ENCODE measurements at regions not wholly inside any gene's neighbourhood (a gene's known extent, or its start where the extent isn't known, plus 50 kb on each side); places are given as distances from the start of the nearest gene placed in this dataset.

- DNase-seq (peak in 1 of 3 donors; percentile 42), ATAC-seq (peak in 1 of 2 donors; percentile 24)
- no peaks in the 10 kb centered on the region for H3K9me3 ChIP-seq (ENCODE audit: control insufficient read depth, low read length)
- 83% methylated on average over 13 of the region's 13 CpGs for WGBS
- H3K27me3 ChIP-seq (ENCODE audit: control insufficient read depth, insufficient read depth), result no peaks in the 10 kb centered on the region
- intact Hi-C loops (cut with DNase I), result loop anchor here (5.0 to 10.0 kb wide), 6 partner anchors 1087 to 1537 kb away; partner anchors contain the start of gene FYB2 (in 1 of the 4)
- H3K27ac ChIP-seq (ENCODE audit: low read length), result no peak overlapping the region
- no peak overlapping the region for H3K4me3 ChIP-seq (ENCODE audit: low read length)
- H3K4me1 ChIP-seq (ENCODE audit: control insufficient read depth, insufficient read depth, low read length), result no peaks in the 10 kb centered on the region
Measured at GRCh38 chr1:55288245-55288644, 73.1 kb upstream of the USP24 start.

DNA sequence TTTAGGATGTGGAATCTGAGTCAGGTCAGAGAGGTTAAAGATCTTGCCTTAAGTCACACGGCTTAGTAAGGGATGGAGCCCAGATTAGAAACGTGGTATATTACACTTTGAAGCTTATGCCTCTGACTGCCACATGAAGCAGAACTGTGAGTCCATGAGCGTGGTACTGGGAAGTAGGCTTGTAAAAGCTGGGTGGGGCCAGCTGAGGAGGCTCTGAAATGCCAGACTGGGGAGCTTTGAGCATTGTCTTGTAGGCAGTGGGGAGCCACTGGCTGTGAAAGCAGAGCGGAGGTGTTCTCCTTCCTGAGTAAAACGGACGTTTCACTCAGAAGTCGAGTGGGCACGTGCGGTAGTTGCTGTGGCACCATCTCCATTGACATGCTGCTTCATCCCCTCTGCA, 72.6 kb upstream of the USP24 start:
- Histone ChIP-seq H3K9me3 (ENCODE audit: control insufficient read depth, low read length) (no peaks in the 10 kb centered on the region), H3K27ac (ENCODE audit: low read length) (no peak overlapping the region), H3K27me3 (ENCODE audit: control insufficient read depth, insufficient read depth) (no peaks in the 10 kb centered on the region), H3K4me3 (ENCODE audit: low read length) (no peak overlapping the region), H3K4me1 (ENCODE audit: control insufficient read depth, insufficient read depth, low read length) (no peaks in the 10 kb centered on the region)
- no peak for DNase-seq
- ATAC-seq, result no peak
- intact Hi-C loops (cut with DNase I), result loop anchor here (5.0 to 10.0 kb wide), 6 partner anchors 1087 to 1537 kb away; partner anchors contain the start of gene FYB2 (in 1 of the 4)
- WGBS, result 90% methylated on average over 9 of the region's 9 CpGs

- Histone ChIP-seq H3K27ac (ENCODE audit: low read length) (no peak overlapping the region), H3K27me3 (ENCODE audit: control insufficient read depth, insufficient read depth) (no peaks in the 10 kb centered on the region), H3K4me3 (ENCODE audit: low read length) (no peak overlapping the region), H3K4me1 (ENCODE audit: control insufficient read depth, insufficient read depth, low read length) (no peaks in the 10 kb centered on the region), H3K9me3 (ENCODE audit: control insufficient read depth, low read length) (no peaks in the 10 kb centered on the region)
- DNase-seq (no peak), ATAC-seq (no peak)
- intact Hi-C loops (cut with DNase I), result loop anchor here (5.0 to 10.0 kb wide), 6 partner anchors 1088 to 1538 kb away; partner anchors contain the start of gene FYB2 (in 1 of the 4)
- WGBS, result 79% methylated on average over 5 of the region's 5 CpGs
Measured at GRCh38 chr1:55286856-55287602, 71.9 kb upstream of the USP24 start.

DNA sequence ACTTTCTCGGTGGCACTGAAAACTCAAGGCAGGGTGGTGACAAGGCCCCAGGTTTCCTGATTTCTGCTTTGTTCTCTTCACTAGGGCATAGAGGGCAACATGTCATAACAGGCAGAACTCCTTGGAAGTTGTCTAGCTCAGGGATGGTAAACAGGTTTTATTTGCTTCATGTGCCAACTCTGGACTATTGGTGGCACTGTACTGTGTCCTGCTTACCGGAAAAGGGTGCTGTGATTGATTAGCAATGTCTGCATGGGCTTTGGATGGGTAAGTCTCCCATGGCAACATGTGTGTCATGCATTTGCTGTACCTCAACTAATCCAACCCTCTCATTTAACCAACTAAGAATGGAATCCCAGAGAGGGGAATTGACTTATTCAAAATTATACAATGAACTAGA, 70.7 kb upstream of the USP24 start:
- Histone ChIP-seq H3K4me3 (ENCODE audit: low read length) (no peak overlapping the region), H3K9me3 (ENCODE audit: control insufficient read depth, low read length) (no peaks in the 10 kb centered on the region), H3K27me3 (ENCODE audit: control insufficient read depth, insufficient read depth) (no peaks in the 10 kb centered on the region), H3K4me1 (ENCODE audit: control insufficient read depth, insufficient read depth, low read length) (no peaks in the 10 kb centered on the region), H3K27ac (ENCODE audit: low read length) (no peak overlapping the region)
- DNase-seq (no peak), ATAC-seq (no peak)
- intact Hi-C loops (cut with DNase I), result loop anchor here (5.0 to 10.0 kb wide), 6 partner anchors 1089 to 1539 kb away; partner anchors contain the start of gene FYB2 (in 1 of the 4)
- 93% methylated on average over 2 of the region's 2 CpGs for WGBS

DNA sequence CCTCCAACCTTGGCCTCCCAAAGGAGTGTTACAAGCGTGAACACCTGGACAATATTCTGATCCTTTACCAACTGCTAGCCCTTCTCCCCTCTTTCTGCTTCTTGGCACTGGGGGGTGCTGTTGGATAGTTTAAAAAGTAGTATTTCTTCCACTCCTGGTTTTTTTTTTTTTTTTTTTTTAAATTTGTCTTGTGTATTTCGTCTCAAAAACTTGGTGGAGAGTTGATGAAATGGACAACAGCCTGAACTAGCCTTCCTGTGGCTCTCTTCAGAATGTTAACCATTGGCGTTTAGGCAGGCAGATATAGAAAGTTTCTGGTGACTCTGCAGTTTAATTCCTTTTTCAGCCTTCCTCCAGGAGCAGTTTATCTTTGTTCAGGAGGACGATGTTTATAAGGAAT, 69.7 kb upstream of the USP24 start:
- Histone ChIP-seq H3K27me3 (ENCODE audit: control insufficient read depth, insufficient read depth) (no peaks in the 10 kb centered on the region), H3K4me1 (ENCODE audit: control insufficient read depth, insufficient read depth, low read length) (no peaks in the 10 kb centered on the region), H3K4me3 (ENCODE audit: low read length) (no peak overlapping the region), H3K9me3 (ENCODE audit: control insufficient read depth, low read length) (no peaks in the 10 kb centered on the region), H3K27ac (ENCODE audit: low read length) (no peak overlapping the region)
- 18% methylated on average over 4 of the region's 4 CpGs for WGBS
- intact Hi-C loops (cut with DNase I), result loop anchor here (5.0 to 10.0 kb wide), 6 partner anchors 1090 to 1540 kb away; partner anchors contain the start of gene FYB2 (in 1 of the 4)
- peak in 1 of 3 donors; percentile 57 for DNase-seq
- peak; percentile 71 for ATAC-seq

- H3K27ac ChIP-seq (ENCODE audit: low read length), result no peak overlapping the region
- no peaks in the 10 kb centered on the region for H3K9me3 ChIP-seq (ENCODE audit: control insufficient read depth, low read length)
- 81% methylated on average over 1 of the region's 1 CpG for WGBS
- no peaks in the 10 kb centered on the region for H3K4me1 ChIP-seq (ENCODE audit: control insufficient read depth, insufficient read depth, low read length)
- H3K27me3 ChIP-seq (ENCODE audit: control insufficient read depth, insufficient read depth), result no peaks in the 10 kb centered on the region
- H3K4me3 ChIP-seq (ENCODE audit: low read length), result no peak overlapping the region
- ATAC-seq (no peak), DNase-seq (no peak)
- intact Hi-C loops (cut with DNase I), result loop anchor here in 3 of 4 donors (5.0 to 10.0 kb wide), 5 partner anchors 1093 to 1543 kb away; partner anchors contain the start of gene FYB2 (in 1 of the 3)
Measured at GRCh38 chr1:55282058-55282457, 66.9 kb upstream of the USP24 start.

DNA sequence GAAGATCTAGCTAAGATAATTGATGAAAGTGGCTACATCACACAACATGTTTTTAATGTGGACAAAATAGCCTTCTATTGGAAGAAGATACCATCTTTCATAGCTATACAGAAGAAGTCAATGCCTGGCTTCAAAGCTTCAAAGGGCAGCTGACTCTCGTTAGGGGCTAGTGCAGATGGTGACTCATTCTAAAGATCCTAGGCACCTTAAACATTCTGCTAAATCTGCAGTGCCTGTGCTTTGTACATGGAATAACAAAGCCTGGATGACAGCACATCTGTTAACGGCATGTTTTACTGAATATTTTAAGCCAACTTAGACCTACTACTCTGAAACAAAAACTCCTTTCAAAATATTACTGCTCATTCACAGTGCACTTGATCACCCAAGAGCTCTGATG, 65.6 kb upstream of the USP24 start:
- no peak overlapping the region for H3K4me3 ChIP-seq (ENCODE audit: low read length)
- 78% methylated on average over 2 of the region's 2 CpGs for WGBS
- intact Hi-C loops (cut with DNase I), result loop anchor here in 3 of 4 donors (5.0 to 10.0 kb wide), 5 partner anchors 1094 to 1544 kb away; partner anchors contain the start of gene FYB2 (in 1 of the 3)

GRCh38 chr1:55279627-55280026, 64.5 kb upstream of the USP24 start:
- Histone ChIP-seq H3K4me1 (ENCODE audit: control insufficient read depth, insufficient read depth, low read length) (no peaks in the 10 kb centered on the region), H3K4me3 (ENCODE audit: low read length) (no peak overlapping the region), H3K27me3 (ENCODE audit: control insufficient read depth, insufficient read depth) (no peaks in the 10 kb centered on the region), H3K9me3 (ENCODE audit: control insufficient read depth, low read length) (no peaks in the 10 kb centered on the region), H3K27ac (ENCODE audit: low read length) (no peak overlapping the region)
- intact Hi-C loops (cut with DNase I), result loop anchor here (5.0 to 10.0 kb wide), 7 partner anchors 115 to 1545 kb away; partner anchors contain the start of gene FYB2 (in 1 of the 4)
- WGBS, result 96% methylated on average over 3 of the region's 3 CpGs
- DNase-seq (no peak), ATAC-seq (no peak)

More for the DNA sequence above, 65.6 kb upstream of the USP24 start:
- Histone ChIP-seq H3K4me1 (ENCODE audit: control insufficient read depth, insufficient read depth, low read length) (no peaks in the 10 kb centered on the region), H3K9me3 (ENCODE audit: control insufficient read depth, low read length) (no peaks in the 10 kb centered on the region), H3K27ac (ENCODE audit: low read length) (no peak overlapping the region), H3K27me3 (ENCODE audit: control insufficient read depth, insufficient read depth) (no peaks in the 10 kb centered on the region)
- DNase-seq, result no peak
- no peak for ATAC-seq

DNA sequence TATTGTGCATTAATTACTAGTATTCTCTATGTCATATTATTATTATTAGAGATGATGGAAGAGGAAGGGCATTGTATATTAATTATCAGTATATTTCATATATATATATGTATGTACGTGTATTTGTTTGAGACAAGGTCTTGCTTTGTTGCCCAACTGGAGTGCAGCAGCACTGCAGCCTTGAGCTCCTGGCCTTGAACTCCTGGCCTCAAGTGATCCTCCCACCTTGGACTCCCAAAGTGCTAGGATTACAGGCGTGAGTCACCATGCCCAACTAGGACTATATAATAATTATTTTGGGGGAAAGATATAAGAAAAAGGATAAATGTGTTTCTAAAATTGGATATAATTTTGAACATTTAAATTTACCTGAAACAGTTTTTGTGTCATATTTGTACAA, 63.2 kb upstream of the USP24 start:
- DNase-seq, result no peak
- intact Hi-C loops (cut with DNase I), result loop anchor here in 2 of 4 donors (5.0 to 10.0 kb wide), 2 partner anchors 114 to 136 kb away; no protein-coding TSS in a partner anchor
- Histone ChIP-seq H3K4me1 (ENCODE audit: control insufficient read depth, insufficient read depth, low read length) (no peaks in the 10 kb centered on the region), H3K4me3 (ENCODE audit: low read length) (no peak overlapping the region), H3K27me3 (ENCODE audit: control insufficient read depth, insufficient read depth) (no peaks in the 10 kb centered on the region), H3K27ac (ENCODE audit: low read length) (no peak overlapping the region), H3K9me3 (ENCODE audit: control insufficient read depth, low read length) (no peaks in the 10 kb centered on the region)
- 47% methylated on average over 2 of the region's 2 CpGs for WGBS
- no peak for ATAC-seq

GRCh38 chr1:55277377-55278130, 62.4 kb upstream of the USP24 start:
- intact Hi-C loops (cut with DNase I), result loop anchor here (2.0 to 10.0 kb wide), 3 partner anchors 113 to 137 kb away; no protein-coding TSS in a partner anchor
- WGBS, result 23% methylated on average over 15 of the region's 15 CpGs
- DNase-seq, result peak; percentile 89 to 93 (median 91)
- Histone ChIP-seq H3K9me3 (ENCODE audit: control insufficient read depth, low read length) (no peaks in the 10 kb centered on the region), H3K27me3 (ENCODE audit: control insufficient read depth, insufficient read depth) (no peaks in the 10 kb centered on the region), H3K27ac (ENCODE audit: low read length) (no peak overlapping the region), H3K4me3 (ENCODE audit: low read length) (no peak overlapping the region), H3K4me1 (ENCODE audit: control insufficient read depth, insufficient read depth, low read length) (no peaks in the 10 kb centered on the region)
- peak; percentile 87 to 90 for ATAC-seq

Measured in right cardiac atrium (tissue), 5 donors.